Amygdala (tissue), 56 donors: ENCODE measurements at regions not wholly inside any gene's neighbourhood (a gene's known extent, or its start where the extent isn't known, plus 50 kb on each side); places are given as distances from the start of the nearest gene placed in this dataset.

ENCODE experiments used
- DNase-seq, 56 donors: peaks; one replicate each; lab custom pipeline; 2025; lab: John Stamatoyannopoulos, UW

DNA sequence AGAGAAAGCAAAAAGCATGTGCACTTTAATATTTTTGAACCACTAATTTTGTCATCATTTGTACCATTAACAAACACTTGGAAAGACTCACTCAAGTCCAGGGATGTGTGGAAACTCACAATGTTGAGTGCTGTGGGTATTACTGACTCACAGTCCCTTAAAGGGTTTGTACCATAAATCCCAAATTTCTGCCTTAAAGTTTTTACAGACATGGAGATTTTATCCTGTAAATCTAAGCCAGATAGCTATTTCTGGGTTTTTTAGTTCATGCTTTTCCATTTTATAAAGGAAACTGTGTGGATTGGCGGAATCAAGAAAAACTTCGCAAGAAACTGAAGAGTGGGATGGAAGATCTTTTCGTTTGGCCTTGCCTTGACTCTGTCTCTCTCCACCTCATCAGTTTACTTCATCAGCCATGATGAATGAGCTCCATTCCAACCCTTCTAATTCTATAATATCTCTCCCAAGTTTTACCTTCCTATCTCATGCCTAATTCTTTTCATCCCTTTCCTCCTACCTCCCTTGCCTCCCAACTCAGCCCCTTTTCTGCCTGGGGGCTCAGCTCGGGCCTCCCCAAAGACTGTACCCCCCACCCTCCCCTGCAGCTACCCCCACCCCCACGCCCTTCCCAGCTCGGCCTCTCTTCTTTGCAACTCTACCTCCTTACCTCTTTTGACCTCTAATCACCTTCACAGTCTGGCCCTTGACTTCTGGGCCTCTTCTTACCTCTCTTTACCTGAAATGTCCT, 218.5 kb upstream of the MKLN1 start:
- DNase-seq: peak in 3 of 56 donors; percentile 43 to 58 (median 45)

GRCh38 chr7:131109759-131110296, 217.8 kb upstream of the MKLN1 start:
- peak in 53 of 56 donors; percentile 4 to 80 (median 51) for DNase-seq

DNA sequence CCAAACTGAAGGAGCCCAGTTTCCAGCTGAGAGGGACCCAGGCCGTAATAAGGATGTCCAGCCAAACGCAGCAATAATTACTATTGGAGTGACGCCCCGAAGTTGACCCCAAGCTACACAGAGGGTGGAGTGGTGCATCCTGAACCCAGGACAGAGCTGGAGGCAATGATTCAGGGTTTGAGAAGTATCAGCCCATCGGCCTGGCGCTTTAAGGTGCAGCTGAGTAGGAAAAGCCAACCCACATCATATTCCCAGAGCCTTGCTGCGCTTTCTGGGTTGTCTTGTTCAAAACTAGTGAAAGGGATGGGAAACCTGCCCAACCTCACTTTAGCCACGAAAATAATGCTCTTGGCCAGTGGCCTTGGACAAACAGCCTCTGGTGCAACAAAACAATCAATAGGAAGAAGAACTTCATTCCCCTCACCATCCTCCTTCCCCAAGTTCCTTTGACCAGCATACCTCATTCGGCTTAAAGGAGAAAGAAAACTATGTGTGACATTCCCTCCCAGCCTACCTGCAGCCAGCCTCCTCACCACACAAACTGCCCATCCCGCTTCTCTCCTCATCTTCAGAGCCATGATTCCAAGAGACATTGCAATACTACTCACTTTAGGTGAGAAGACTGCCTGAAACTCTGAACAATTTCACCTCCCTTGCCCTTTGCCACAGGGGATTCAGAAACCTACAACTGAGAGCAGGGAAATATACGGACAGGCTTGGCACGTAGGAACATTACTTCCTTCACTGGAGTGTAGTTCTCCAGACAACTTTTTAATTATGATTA, 217.2 kb upstream of the MKLN1 start:
- peak in 21 of 56 donors; percentile 7 to 65 (median 36) for DNase-seq

DNA sequence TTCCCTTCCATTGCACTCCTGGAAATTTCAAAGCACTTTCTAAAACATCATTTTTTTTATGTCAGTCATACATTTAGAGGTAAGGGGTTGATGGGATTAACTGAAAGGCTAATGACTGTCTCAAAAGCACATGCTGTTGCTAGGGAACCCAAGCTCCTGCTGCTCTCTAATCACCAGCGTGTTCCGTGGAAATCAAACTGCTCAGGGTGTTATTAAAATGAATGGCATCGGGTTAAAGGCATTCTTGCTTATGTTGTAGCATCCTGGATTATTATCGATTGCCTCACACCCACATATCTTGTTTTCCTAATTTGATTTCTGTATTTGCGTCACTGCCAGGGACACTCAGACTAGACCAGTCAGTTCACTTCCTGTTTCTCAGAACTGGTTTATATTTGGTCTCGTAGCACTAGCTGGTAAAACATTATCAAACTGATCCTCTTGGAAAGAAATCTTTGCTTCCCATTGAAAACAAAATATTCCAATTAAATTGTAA, 216.5 kb upstream of the MKLN1 start:
- peak in 3 of 56 donors; percentile 11 to 46 (median 27) for DNase-seq

DNA sequence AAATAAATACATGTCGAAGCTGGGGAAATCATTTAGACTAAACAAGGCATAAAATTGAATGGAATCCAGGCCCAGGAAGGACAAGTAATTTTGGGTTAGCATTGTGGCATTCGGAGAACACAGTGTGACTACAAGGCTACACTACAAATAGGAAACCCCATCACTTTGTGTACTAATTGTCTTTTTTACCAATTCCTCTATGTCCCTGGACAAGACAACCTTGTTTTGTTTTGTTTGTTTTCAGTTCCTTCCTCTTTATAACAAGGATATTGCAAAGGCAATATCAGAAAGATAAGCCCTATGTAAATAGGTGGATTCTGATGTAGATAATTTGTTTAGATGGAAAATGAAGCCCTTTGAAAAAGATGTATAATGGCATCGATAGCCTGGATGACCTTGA, 215.9 kb upstream of the MKLN1 start:
- DNase-seq: no peak

DNA sequence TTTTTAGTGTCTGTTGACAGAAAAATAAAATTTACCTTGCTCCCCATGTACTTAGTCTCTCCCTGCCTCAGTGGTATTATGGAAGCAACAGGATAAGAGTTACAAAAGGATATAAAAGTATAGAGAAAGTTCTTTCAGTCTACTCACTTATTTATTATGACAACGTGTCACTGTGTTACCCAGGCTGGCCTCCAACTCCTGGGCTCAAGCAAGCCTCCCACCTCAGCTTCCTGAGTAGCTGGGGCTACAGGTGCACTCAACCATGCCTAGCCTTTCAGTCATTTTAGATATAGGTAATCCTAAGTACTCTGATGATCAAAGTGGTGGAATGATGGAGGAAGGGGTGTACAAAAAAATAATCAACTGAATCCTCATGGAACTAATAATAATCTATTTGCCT, 215.2 kb upstream of the MKLN1 start:
- no peak for DNase-seq

GRCh38 chr7:131115340-131115739, 212.3 kb upstream of the MKLN1 start:
- no peak for DNase-seq

GRCh38 chr7:131117439-131117838, 210.2 kb upstream of the MKLN1 start:
- no peak for DNase-seq

GRCh38 chr7:131119381-131119780, 208.3 kb upstream of the MKLN1 start:
- no peak for DNase-seq

DNA sequence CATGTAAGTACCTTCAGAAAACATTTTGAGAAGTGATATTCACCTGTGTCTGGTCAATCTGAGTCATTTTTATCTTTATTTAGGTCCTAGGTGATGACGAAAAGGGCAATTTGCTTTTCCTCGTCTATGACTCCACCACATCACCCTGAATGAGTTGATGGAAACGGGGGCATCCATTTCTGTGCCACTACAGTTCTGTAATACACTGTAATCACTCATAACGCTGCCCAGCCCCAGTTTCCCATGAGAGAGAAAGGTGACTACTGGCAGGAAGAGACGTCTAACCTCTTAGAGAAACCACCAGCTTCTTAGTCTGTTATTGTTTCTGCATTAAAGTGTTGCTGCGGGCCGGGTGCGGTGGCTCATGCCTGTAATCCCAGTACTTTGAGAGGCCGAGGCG, 205.3 kb upstream of the MKLN1 start:
- no peak for DNase-seq

GRCh38 chr7:131124001-131124629, 203.6 kb upstream of the MKLN1 start:
- DNase-seq: no peak

- no peak for DNase-seq
Measured at GRCh38 chr7:131124867-131125266, 202.8 kb upstream of the MKLN1 start.

- DNase-seq: no peak
Measured at GRCh38 chr7:131130324-131130723, 197.4 kb upstream of the MKLN1 start.

DNA sequence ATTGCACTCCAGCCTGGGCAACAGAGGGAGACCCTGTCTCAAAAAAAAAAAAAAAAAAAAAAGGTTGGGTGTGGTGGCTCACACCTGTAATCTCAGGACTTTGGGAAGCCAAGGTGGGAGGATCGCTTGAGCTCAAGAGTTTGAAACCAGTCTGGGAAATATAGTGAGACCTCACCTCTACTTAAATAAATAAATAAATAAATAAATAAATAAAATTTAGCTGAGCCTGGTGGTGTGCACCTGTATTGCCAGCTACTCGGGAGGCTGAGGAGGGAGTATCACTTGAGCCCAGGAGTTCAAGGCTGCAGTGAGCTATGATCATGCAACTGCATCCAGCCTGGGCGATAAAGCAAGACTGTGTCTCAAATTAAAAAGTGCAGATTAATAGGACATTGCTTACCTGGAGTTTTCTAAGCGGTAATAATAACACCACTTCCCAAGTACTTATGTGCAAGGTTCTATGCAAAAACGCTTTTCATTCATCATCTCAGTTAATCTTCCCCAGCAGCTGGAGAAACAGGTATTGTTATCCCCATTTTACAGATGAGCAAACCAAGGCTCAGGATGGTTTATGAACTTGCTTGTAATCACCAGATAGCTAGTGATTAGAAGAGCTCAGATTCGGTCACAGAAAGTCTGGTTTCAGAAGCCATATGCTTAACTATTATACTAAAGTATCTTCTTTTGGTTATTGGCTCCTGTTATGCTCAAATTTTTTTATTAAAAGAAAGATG, 196.5 kb upstream of the MKLN1 start:
- DNase-seq: no peak

DNA sequence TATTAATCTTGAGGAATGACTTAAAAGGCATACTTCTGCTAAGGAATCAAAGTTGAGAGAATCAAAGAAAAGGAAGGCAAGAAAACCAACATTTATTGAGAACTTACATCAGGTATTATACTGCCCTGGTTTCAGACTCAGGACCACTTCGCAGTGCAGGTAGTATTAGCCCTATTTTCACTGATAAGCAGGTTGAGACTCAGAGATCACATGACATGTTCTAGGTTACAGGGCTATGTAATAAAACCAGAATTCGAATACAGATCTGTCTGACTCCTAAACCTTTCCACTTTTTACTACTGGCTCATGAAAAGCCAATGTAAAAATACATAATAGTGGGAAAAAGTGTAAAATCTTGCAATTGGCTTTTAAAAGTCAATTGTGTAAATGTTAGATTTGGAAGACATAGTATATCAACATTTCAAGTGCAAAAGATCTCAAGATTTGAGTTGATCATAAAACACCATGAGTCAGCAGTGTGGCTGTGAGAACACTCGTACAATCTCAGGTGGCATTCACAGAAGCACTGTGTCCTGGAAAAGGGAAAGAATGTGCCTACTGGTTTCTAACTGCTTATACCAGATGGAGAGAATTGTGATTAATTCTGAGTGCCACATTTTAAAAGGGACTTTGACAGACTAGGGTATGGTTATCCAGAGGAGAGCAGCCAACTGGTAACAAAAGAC, 195.8 kb upstream of the MKLN1 start:
- no peak for DNase-seq

DNA sequence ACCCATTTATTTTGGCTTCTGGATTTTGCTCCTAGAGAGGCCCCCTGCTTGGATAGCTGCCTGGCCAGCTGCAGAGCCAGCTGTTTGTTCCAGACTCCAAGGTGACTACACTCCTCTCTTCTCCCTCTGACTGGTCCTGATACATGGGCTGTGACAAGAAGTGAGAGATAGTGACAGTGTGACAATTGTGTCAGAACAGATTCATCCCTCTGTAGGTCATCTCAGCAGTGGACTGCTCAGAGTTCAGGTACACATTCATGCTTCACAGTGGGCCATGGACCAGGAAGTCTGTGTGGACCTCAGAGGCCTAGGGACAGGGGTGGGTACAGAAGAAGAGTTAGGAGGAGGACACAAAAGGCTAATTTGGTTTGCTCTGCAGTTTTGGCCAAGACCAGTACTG, 188.2 kb upstream of the MKLN1 start:
- DNase-seq: no peak

DNA sequence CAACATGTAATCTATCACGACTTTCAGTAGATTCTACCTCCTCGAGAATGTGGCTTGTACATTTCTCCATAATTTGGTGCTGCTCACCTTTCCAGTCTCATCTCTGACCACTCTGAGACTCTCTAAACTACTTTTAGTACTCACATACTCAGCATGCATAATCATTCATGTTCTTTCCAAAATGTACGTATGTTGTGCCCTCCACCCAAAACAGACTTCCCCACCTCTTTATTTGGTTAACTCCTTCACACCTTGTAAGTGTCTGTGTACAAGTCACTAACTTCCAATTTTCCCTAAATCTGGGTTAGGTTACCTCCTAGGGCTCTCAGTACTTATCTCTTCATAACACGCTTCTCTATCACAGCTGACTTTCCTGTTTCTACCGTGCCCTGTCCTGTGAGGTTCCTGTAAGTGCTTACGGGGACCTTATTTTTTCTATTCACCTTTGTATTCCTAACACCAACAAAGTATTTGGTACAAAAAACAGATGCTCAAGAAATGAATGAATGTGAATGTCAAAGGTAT, 186.2 kb upstream of the MKLN1 start:
- DNase-seq: no peak

DNA sequence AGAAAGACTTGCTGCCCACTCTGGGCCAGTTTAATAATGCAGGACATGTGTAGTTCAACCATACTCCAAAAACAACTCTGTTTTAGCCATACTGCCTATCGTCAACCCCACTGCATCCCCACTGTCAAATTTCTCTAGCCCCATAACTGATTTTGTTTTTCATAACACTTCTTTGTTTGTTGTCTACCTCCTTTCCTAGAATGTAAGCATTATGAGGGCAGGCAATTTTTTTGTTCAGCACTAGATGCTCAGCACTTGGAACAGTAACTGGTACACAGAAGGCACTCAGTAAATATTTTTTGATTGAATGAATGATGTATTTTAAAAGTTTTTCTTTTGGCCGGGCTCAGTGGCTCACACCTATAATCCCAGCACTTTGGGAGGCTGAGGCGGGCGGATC, 183.8 kb upstream of the MKLN1 start:
- DNase-seq: no peak

- DNase-seq: peak in 1 of 56 donors; percentile 2
Measured at GRCh38 chr7:131145026-131145425, 182.7 kb upstream of the MKLN1 start.
